Heart right ventricle (tissue), 16 donors: ENCODE measurements at regions not wholly inside any gene's neighbourhood (a gene's known extent, or its start where the extent isn't known, plus 50 kb on each side); places are given as distances from the start of the nearest gene placed in this dataset.
A peak's percentile ranks its signal among the peaks of the same experiment; 100 is the strongest.

ENCODE experiments used
- ATAC-seq, 8 donors: fragments of 200-7000 bp; cut with Tn5 transposase; one replicate each; pipeline ENCODE4 v1.9.1; 2020; ENCODE audit warnings: mild to moderate bottlenecking in 8 of 8, moderate library complexity in 8 of 8, moderate number of reproducible peaks in 1 of 8
- DNase-seq, 2 donors: peaks; one replicate each; pipeline ENCODE4 v3.0.0-alpha.2; 2020
- H3K27ac ChIP-seq, 10 donors: fragments of 200-600 bp; sonication (generic) in 2 of 10; one replicate each; pipeline versions ENCODE4 v1.5.0 to v1.8.0; 2020 to 2022; ENCODE audit warnings: mild to moderate bottlenecking in 3 of 10
- H3K27me3 ChIP-seq, 7 donors: fragments of 200-600 bp; one replicate each; pipeline ENCODE4 v1.8.0; 2021 to 2022; ENCODE audit warnings: mild to moderate bottlenecking in 2 of 7
- H3K36me3 ChIP-seq, 9 donors: fragments of 200-600 bp; sonication (generic) in 1 of 9; one replicate each; pipeline versions ENCODE4 v1.5.0 to v1.8.0; 2020 to 2022; ENCODE audit warnings: mild to moderate bottlenecking in 2 of 9
- H3K4me1 ChIP-seq, 9 donors: fragments of 200-600 bp; sonication (generic) in 1 of 9; one replicate each; pipeline versions ENCODE4 v1.5.0 to v1.8.0; 2020 to 2022; ENCODE audit warnings: mild to moderate bottlenecking in 4 of 9
- H3K4me3 ChIP-seq, 10 donors: fragments of 200-600 bp; sonication (generic) in 2 of 10; one replicate each; pipeline versions ENCODE4 v1.5.0 to v1.8.0; 2020 to 2022; ENCODE audit warnings: mild to moderate bottlenecking in 7 of 10, moderate library complexity in 2 of 10
- H3K9me3 ChIP-seq, 11 donors: fragments of 200-600 bp in 10 of 11; sonication (generic) in 2 of 11; one replicate each; pipeline versions ENCODE4 v1.5.0 to v1.8.0; 2013 to 2022; ENCODE audit warnings: mild to moderate bottlenecking in 2 of 11, control low read depth in 1 of 11, moderate library complexity in 1 of 11
- WGBS, 2 donors: extraction: QIAGEN DNeasy Blood & Tissue Kit; methylation state at CpG; one replicate each; pipeline ENCODE4 v1.1.7; 2013; ENCODE audit warnings: inconsistent platforms in 1 of 2; 5-methylcytosine and 5-hydroxymethylcytosine counted together
- intact Hi-C, 10 donors: fragments of 100-400 bp; cut with DNase I; formaldehyde crosslinking; loops; one replicate each; pipeline versions ENCODE4 v1.11.1 to v1.14.2; 2022
- TF ChIP-seq, protein P1 (sequence below), 9 donors: fragments of 200-600 bp; sonication (generic) in 2 of 9; IDR thresholded peaks; one replicate each; pipeline versions ENCODE4 v1.5.0 to v1.8.0; 2021 to 2022; ENCODE audit warnings: antibody characterized with exemption in 9 of 9, mild to moderate bottlenecking in 5 of 9, moderate library complexity in 1 of 9
- donor health status: Arrhythmogenic right ventricular cardiomyopathy.
- donor health status: ischemic (EF 13 %, LVEDD 7.1; RV severe dilation, severe dysfunction).
- donor health status: healthy with polysubstance abuse.
- donor health status: DM: no; HTN: yes; CAD: no.
- donor health status: DM: no; HTN: no; CAD: no.
- donor health status: ischemic (EF 25% LVEDD 6.9; RV normal size, moderate dysfunction).
- donor health status: ischemic (EF 25% LVEDD 5.7; RV mildly dilated, moderate dysfunction).
- donor health status: healthy.
- donor health status: DM: yes; HTN: yes; CAD: no.
- donor health status: Ischemic cardiomyopathy.
- donor health status: ischemic (EF 35%, LVEDD 5.7; RV mildly dilated, moderate dysfunction).
- donor health status: nonischemic (EF 11% LVEDD 7.7; RV severe dilation, severe dysfunction).
- donor health status: DM: yes; HTN: yes; CAD: no.
- donor health status: PGD.
- donor health status: ischemic (EF 29% LVEDD 5.4; RV normal size, mild dysfunction).
- donor health status: nonischemic (EF 23%, LVEDD 6.1; RV moderate dilation, normal function).

DNA sequence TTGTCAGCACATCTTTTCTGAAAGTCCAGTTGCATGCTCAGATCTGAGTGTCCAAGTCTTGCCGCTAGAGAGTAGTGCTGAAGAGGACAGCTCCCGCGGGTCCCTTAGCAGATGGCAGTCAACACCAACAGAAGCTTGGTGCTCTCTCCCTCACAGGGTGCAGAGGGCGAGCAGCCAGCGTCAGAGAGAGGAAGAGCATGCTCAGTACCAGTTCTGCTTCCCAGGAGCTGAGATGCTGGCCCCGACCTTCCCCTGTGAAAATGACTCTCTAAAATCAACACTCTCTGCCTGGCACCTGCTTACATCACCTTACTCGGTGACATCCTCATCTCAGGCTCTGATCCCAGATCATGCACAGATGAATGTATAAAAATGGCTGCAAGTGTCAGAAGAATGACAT, 86.0 kb upstream of the TWIST2 start:
- no peaks in the 10 kb centered on the region for H3K36me3 ChIP-seq
- no peaks in the 10 kb centered on the region for H3K4me1 ChIP-seq
- H3K27ac ChIP-seq, result no peak overlapping the region
- H3K27me3 ChIP-seq, result peaks cover 0 to 24% (median 19%) of the 10 kb centered on the region in 7 donors
- TF ChIP-seq, protein P1, sequence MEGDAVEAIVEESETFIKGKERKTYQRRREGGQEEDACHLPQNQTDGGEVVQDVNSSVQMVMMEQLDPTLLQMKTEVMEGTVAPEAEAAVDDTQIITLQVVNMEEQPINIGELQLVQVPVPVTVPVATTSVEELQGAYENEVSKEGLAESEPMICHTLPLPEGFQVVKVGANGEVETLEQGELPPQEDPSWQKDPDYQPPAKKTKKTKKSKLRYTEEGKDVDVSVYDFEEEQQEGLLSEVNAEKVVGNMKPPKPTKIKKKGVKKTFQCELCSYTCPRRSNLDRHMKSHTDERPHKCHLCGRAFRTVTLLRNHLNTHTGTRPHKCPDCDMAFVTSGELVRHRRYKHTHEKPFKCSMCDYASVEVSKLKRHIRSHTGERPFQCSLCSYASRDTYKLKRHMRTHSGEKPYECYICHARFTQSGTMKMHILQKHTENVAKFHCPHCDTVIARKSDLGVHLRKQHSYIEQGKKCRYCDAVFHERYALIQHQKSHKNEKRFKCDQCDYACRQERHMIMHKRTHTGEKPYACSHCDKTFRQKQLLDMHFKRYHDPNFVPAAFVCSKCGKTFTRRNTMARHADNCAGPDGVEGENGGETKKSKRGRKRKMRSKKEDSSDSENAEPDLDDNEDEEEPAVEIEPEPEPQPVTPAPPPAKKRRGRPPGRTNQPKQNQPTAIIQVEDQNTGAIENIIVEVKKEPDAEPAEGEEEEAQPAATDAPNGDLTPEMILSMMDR (IDR thresholded peaks at IDR 0.05), result no peak
- ATAC-seq (peak in 1 of 8 donors; percentile 63), DNase-seq (no peak)
- H3K4me3 ChIP-seq, result no peak overlapping the region
- intact Hi-C loops, result no loop called here
- 21 to 22% methylated on average over 7 of the region's 7 CpGs for WGBS, 2 donors
- H3K9me3 ChIP-seq, result no peaks in the 10 kb centered on the region

DNA sequence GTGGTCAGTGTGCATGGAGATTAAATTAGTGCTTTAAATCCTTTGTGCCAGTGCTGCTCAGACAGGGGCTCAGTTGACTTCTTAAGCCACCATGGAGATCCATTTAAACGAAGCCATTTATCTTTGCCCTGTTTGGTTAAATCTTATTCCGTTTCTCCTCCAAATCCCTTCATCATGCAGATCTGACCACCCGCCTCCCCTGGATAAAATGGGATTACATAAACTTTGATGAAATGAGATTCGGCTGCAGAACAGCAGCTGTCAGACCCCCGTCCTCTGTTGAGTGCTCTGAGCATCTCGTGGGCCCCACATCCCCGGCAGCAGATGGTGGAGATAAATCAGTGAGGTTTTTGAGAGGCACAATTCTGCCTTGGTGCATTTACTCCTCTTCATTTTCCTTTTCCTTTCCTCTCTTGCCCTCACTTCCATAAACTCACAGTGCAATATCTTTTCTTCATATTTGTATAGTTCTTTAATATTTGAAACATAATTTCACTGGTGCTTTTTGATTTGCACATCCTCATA, 84.4 kb upstream of the TWIST2 start:
- DNase-seq (no peak), ATAC-seq (no peak)
- Histone ChIP-seq H3K9me3 (no peaks in the 10 kb centered on the region), H3K27ac (no peak overlapping the region), H3K27me3 (peaks cover 0 to 28% (median 19%) of the 10 kb centered on the region in 7 donors), H3K36me3 (no peaks in the 10 kb centered on the region), H3K4me1 (no peaks in the 10 kb centered on the region), H3K4me3 (no peak overlapping the region)
- WGBS, 2 donors, result 61 to 65% methylated on average over 7 of the region's 7 CpGs
- TF ChIP-seq, protein P1 (IDR thresholded peaks at IDR 0.05), result no peak
- intact Hi-C loops, result no loop called here

DNA sequence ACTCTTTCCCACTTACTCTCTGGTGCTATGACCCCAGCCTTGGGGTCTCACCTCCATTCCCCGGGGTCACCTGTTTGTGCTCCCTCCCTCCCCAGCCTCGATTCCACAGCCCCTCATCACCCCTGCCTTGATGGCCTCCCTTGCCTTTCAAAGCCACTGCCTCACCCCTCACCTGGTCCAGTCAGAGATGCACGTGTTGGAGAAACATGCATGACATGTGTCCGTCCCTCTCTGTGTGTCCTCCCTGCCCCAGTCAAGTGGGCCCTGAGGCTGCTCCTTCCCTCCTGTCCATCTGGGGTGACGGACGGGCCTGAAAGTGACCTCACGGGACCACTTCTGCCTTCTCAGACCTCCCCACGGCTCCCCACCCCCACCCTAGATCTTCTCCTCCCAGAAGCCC, 82.3 kb upstream of the TWIST2 start:
- 68 to 73% methylated on average over 8 of the region's 8 CpGs for WGBS, 2 donors
- Histone ChIP-seq H3K36me3 (no peaks in the 10 kb centered on the region), H3K4me3 (no peak overlapping the region), H3K4me1 (no peaks in the 10 kb centered on the region), H3K27ac (no peak overlapping the region), H3K9me3 (no peaks in the 10 kb centered on the region), H3K27me3 (peaks cover 0 to 48% (median 32%) of the 10 kb centered on the region in 7 donors)
- TF ChIP-seq, protein P1 (IDR thresholded peaks at IDR 0.05), result no peak
- ATAC-seq (no peak), DNase-seq (no peak)
- intact Hi-C loops, result no loop called here

DNA sequence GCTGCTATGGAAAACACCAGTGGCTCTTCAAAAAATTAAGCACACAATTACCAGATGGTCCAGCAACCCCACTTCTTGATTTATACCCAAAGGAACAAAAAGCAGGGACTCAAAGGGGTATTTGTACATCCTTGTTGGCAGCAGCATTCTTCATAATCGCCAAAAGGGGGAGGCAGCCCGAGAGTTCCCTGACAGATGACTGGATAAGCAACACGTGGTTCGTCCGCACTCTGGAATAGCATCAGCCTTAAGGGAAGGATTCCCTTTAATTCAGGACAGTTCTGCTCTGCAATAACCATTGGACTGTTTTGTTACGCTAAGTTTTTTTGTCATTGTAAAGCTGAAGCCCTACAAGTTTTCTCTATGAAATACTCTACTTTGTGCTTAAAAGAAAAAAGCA, 76.7 kb upstream of the TWIST2 start:
- H3K9me3 ChIP-seq, result peaks cover 0 to 18% (median 0%) of the 10 kb centered on the region in 11 donors
- TF ChIP-seq, protein P1 (IDR thresholded peaks at IDR 0.05), result peak in 1 of 9 donors; percentile 11
- H3K27me3 ChIP-seq, result peaks cover 7 to 57% (median 38%) of the 10 kb centered on the region in 7 donors
- DNase-seq (no peak), ATAC-seq (no peak)
- H3K36me3 ChIP-seq, result no peaks in the 10 kb centered on the region
- no peak overlapping the region for H3K4me3 ChIP-seq
- H3K27ac ChIP-seq, result no peak overlapping the region
- WGBS, 2 donors, result 30 to 34% methylated on average over 6 of the region's 6 CpGs
- no peaks in the 10 kb centered on the region for H3K4me1 ChIP-seq
- intact Hi-C loops, result no loop called here
